ENCODE measurements at regions not wholly inside any gene's neighbourhood (a gene's known extent, or its start where the extent isn't known, plus 50 kb on each side); places are given as distances from the start of the nearest gene placed in this dataset.
A peak's percentile ranks its signal among the peaks of the same experiment; 100 is the strongest.

- no peak overlapping the region for H3K27ac Mint-ChIP-seq (ENCODE audit: unreplicated experiment)
- no peaks in the 10 kb centered on the region for H3K36me3 Mint-ChIP-seq (ENCODE audit: unreplicated experiment)
- H3K9me3 Mint-ChIP-seq (ENCODE audit: unreplicated experiment) = no peaks in the 10 kb centered on the region
- DNase-seq = no peak
- H3K4me1 Mint-ChIP-seq (ENCODE audit: low read depth, unreplicated experiment) = peaks cover 8% of the 10 kb centered on the region
- H3K4me3 Mint-ChIP-seq (ENCODE audit: unreplicated experiment) = no peak overlapping the region
- H3K27me3 Mint-ChIP-seq (ENCODE audit: unreplicated experiment) = peaks cover 2% of the 10 kb centered on the region
- no peak for TF ChIP-seq CTCF (IDR thresholded peaks at IDR 0.05; ENCODE audit: partially characterized antibody, unreplicated experiment)
These were observed 52.2 kb upstream of the PAX3 start for GRCh38 chr2:222351035-222351434.

- peaks cover 3% of the 10 kb centered on the region for H3K27me3 Mint-ChIP-seq (ENCODE audit: unreplicated experiment)
- H3K36me3 Mint-ChIP-seq (ENCODE audit: unreplicated experiment) = no peaks in the 10 kb centered on the region
- H3K4me1 Mint-ChIP-seq (ENCODE audit: low read depth, unreplicated experiment) = peaks cover 14% of the 10 kb centered on the region
- no peak for TF ChIP-seq CTCF (IDR thresholded peaks at IDR 0.05; ENCODE audit: partially characterized antibody, unreplicated experiment)
- DNase-seq = no peak
- no peaks in the 10 kb centered on the region for H3K9me3 Mint-ChIP-seq (ENCODE audit: unreplicated experiment)
- no peak overlapping the region for H3K4me3 Mint-ChIP-seq (ENCODE audit: unreplicated experiment)
- no peak overlapping the region for H3K27ac Mint-ChIP-seq (ENCODE audit: unreplicated experiment)
These were observed 54.2 kb upstream of the PAX3 start for GRCh38 chr2:222352981-222353380.

- peaks cover 5% of the 10 kb centered on the region for H3K27me3 Mint-ChIP-seq (ENCODE audit: unreplicated experiment)
- peaks cover 19% of the 10 kb centered on the region for H3K4me1 Mint-ChIP-seq (ENCODE audit: low read depth, unreplicated experiment)
- H3K36me3 Mint-ChIP-seq (ENCODE audit: unreplicated experiment) = no peaks in the 10 kb centered on the region
- no peak for DNase-seq
- no peak overlapping the region for H3K4me3 Mint-ChIP-seq (ENCODE audit: unreplicated experiment)
- TF ChIP-seq CTCF (IDR thresholded peaks at IDR 0.05; ENCODE audit: partially characterized antibody, unreplicated experiment) = no peak
- peaks cover 2% of the 10 kb centered on the region for H3K9me3 Mint-ChIP-seq (ENCODE audit: unreplicated experiment)
- H3K27ac Mint-ChIP-seq (ENCODE audit: unreplicated experiment) = no peak overlapping the region
These were observed 55.2 kb upstream of the PAX3 start for GRCh38 chr2:222353993-222354392.

- H3K9me3 Mint-ChIP-seq (ENCODE audit: unreplicated experiment) = peaks cover 2% of the 10 kb centered on the region
- DNase-seq = no peak
- H3K27ac Mint-ChIP-seq (ENCODE audit: unreplicated experiment) = peak overlapping the region; percentile 71
- H3K36me3 Mint-ChIP-seq (ENCODE audit: unreplicated experiment) = no peaks in the 10 kb centered on the region
- peaks cover 20% of the 10 kb centered on the region for H3K4me1 Mint-ChIP-seq (ENCODE audit: low read depth, unreplicated experiment)
- H3K27me3 Mint-ChIP-seq (ENCODE audit: unreplicated experiment) = peaks cover 5% of the 10 kb centered on the region
- no peak for TF ChIP-seq CTCF (IDR thresholded peaks at IDR 0.05; ENCODE audit: partially characterized antibody, unreplicated experiment)
- H3K4me3 Mint-ChIP-seq (ENCODE audit: unreplicated experiment) = no peak overlapping the region
These were observed 57.1 kb upstream of the PAX3 start for GRCh38 chr2:222355860-222356259.

GRCh38 chr2:222357930-222358329 is 59.1 kb upstream of the PAX3 start:
- no peak for TF ChIP-seq CTCF (IDR thresholded peaks at IDR 0.05; ENCODE audit: partially characterized antibody, unreplicated experiment)
- Mint-ChIP-seq H3K27me3 (ENCODE audit: unreplicated experiment) (peaks cover 5% of the 10 kb centered on the region), H3K4me3 (ENCODE audit: unreplicated experiment) (no peak overlapping the region), H3K27ac (ENCODE audit: unreplicated experiment) (no peak overlapping the region), H3K4me1 (ENCODE audit: low read depth, unreplicated experiment) (peaks cover 20% of the 10 kb centered on the region), H3K36me3 (ENCODE audit: unreplicated experiment) (no peaks in the 10 kb centered on the region), H3K9me3 (ENCODE audit: unreplicated experiment) (peaks cover 2% of the 10 kb centered on the region)
- no peak for DNase-seq

Measured in glutamatergic neuron (in vitro differentiated cells).